ENCODE measurements at regions not wholly inside any gene's neighbourhood (a gene's known extent, or its start where the extent isn't known, plus 50 kb on each side); places are given as distances from the start of the nearest gene placed in this dataset.

- no peak for DNase-seq (ENCODE audit: low read depth)
These were observed 133.1 kb downstream of the KDR start for GRCh38 chr4:54992266-54992665.

DNA sequence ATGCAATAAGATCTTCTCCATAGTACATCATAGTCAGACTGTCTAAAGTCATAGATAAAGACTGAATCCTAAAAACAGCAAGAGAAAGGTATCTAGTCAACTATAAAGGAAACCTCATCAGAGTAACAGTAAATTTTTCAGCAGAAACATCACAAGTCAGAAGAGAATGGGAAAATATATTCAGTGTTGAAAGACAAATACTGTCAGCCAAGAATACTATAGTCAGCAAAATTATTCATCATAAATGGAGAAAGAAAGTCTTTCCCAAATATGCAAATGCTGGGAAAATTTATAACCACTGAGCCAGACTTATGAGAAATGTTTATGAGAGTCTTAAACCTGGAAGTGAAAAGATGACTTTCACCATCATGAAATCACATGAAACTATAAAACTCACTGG, 136.7 kb downstream of the KDR start:
- no peak for DNase-seq (ENCODE audit: low read depth)

- no peak for DNase-seq (ENCODE audit: low read depth)
These were observed 139.1 kb downstream of the KDR start for GRCh38 chr4:54986095-54986846.

DNA sequence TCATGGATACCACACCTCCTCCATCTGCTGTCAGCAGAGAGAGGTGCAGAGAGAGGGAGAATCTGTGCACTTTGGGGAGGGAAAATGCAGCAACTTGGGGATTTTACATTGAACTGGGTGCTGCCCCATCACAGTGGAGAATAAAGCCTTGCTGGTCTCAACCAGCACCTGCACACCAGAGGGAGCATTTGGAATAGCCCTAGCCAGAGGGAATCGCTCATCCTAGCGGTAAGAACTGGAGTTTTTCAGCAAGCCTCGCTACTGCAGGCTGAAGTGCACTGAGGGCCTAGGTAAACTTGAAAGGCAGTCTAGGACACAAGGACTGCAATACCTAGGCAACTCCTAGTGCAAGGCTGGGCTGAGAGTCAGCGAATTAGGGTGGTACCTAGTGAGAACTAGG, 148.7 kb downstream of the KDR start:
- no peak for DNase-seq (ENCODE audit: low read depth)

DNA sequence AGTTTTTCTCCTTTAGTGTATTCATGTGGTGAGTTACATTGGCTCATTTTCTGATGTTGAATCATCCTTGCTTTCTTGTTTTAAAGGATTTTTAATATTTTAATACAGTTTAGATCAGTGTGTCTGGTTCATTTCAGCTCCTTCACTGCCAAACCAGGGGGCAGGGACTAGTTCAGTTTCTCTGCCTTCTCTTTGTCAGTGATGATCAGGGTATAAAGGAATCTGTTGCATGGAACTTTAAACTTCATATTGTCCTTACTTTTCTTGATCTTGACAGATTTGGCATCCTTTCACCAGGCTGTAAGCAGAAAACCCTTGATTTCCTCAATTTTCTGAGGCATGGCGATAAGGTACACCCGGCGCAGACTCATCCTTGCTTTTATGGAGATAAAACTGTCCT, 149.4 kb downstream of the KDR start:
- DNase-seq (ENCODE audit: low read depth): no peak

GRCh38 chr4:54973784-54974183, 151.6 kb downstream of the KDR start:
- DNase-seq (ENCODE audit: low read depth): no peak

GRCh38 chr4:54971474-54971950, 153.9 kb downstream of the KDR start:
- DNase-seq (ENCODE audit: low read depth): peak; percentile 17

GRCh38 chr4:54967289-54967688, 158.1 kb downstream of the KDR start:
- DNase-seq (ENCODE audit: low read depth): no peak

GRCh38 chr4:54961357-54961975, 163.9 kb downstream of the KDR start:
- DNase-seq (ENCODE audit: low read depth): no peak

DNA sequence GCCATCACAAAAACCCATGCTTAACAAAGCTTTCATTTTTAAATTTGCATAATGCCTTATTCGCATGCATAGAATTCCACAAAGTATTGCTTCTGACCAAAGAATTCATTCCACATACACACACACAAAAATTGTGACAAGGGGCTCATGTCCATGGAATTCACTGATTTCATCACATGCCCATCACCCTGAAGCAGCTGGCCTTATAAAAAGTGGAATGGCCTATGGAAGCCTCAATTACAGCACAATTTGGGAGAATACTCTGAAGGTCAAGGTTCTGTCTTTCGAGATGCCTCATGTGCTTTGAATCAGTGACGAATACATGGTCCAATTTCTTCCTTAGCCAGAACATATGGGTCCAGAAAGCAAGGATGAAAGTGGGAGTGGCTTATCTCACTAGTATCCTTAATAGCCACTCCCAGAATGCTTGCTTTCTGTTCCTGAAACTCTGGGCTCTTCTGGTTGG, 165.7 kb downstream of the KDR start:
- no peak for DNase-seq (ENCODE audit: low read depth)

DNA sequence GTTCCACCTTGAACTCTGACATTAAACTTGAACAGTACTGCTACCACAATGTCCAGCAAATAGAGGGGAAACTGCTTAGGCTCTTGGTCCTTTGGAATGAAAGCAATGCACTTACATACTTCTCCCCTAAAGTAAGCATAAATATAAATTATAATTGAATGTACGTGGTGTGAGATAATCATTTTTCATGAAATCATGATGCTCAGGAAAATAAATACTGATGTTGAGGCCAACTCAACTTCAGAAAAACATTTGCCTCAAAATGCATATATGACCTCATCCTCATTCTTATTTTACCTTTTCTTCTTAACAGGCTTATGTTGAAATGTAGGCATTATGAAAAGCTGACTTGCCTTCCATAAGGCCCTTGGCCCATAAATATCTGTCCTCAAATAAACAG, 166.3 kb downstream of the KDR start:
- DNase-seq (ENCODE audit: low read depth): no peak

- DNase-seq (ENCODE audit: low read depth): no peak
These were observed 167.2 kb downstream of the KDR start for GRCh38 chr4:54958236-54958635.

DNA sequence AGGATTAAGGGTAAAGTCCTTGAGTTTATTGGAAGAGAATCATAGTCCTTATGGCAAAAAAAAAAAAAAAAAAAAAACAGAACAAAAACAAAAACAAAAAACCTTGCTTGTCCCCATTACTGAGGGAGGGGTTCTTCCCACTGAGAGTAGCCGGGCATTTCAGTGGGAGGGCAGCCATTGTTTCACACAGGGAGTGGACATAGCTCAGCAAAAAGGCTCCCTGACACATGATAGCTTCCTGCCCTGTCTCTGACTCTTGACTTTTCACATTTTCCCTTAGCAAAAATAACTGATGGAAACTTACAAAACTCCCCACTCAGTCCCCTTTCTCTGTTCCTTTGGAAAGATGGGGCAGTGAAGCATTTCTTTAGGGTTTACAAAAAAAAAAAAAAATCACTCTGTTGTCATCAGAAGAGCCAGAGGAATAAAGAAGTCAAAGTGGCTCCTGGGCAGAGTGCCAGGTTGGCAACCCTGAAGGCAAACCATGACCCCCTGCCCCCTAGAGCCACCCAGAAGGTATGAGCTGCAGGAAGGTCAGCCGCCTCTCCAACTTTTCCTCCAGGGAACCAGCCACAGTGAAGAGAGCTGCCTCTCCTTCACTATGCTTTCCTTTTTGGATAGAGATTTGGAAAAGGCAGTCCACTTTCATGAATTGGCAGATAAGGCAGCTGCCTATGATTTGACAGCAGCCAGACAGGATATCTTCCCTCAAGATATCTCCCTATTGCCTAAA, 170.6 kb downstream of the KDR start:
- no peak for DNase-seq (ENCODE audit: low read depth)

DNA sequence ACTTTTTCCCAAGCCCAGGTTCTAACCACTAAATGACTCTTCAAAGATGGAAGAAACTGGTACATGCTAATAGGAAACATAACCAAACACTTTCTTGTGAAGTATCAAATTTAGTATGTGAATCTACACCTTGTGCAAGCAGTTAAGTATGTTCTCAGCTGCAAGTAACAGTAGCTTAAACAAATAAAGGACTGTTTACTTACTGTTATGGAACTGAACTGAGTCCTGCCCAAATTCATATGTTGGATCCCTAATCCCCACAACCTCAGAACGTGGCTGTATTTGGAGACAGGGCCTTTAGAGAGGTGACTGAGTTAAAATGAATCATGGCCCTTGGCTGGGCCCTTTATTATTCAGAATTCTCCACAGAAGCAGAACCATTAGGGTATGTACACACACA, 178.7 kb downstream of the KDR start:
- no peak for DNase-seq (ENCODE audit: low read depth)

GRCh38 chr4:54945838-54946237, 179.6 kb downstream of the KDR start:
- no peak for DNase-seq (ENCODE audit: low read depth)

- DNase-seq (ENCODE audit: low read depth): no peak
These were observed 182.7 kb downstream of the KDR start for GRCh38 chr4:54942721-54943120.

DNA sequence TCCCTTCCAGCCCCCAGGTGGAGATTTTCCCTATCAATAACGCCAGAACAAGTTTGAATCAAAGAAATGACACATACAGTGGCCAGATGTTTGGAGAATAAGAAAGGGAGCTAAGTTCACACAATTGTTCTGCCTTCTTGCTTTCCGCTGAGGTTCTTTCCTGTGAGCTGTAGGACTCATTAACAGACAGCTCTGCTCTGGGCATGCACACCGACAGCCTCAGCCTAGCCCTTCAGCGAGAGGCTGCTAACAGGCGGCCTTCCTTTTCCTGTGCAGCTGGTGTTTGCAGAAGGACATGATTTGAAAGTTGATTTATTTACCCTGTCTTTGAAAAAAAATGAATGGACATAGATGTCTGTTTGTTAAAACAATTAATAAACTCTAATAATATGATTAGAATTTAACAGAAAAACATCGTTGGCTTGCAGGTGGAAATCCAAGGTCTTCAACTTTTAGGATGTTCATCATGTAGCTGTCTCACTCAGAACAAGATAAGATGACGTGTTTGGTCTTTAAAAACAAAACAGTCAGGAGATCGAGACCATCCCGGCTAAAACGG, 183.3 kb downstream of the KDR start:
- DNase-seq (ENCODE audit: low read depth): no peak

GRCh38 chr4:54940996-54941865, 184.2 kb downstream of the KDR start:
- no peak for DNase-seq (ENCODE audit: low read depth)

- no peak for DNase-seq (ENCODE audit: low read depth)
These were observed 187.9 kb downstream of the KDR start for GRCh38 chr4:54937501-54937900.

DNA sequence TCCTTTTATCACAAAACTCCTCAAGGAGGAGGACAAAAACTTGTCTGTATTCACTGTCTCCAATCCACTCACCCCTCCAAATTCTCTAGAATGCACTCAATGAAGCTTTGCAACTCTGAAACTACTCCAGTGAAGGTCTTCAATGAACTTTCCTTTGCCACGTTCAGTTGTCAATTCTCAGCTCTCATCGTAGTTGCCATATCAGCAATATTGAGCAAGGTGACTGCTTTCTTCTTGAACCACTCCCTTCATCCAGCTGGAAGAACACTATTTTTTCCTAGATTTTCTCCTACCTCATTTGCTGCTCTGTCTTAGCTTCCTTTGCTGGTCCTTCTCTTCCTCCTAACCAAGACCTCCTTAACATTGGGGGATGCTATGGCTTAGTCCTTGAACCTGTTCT, 191.8 kb downstream of the KDR start:
- DNase-seq (ENCODE audit: low read depth): no peak

DNA sequence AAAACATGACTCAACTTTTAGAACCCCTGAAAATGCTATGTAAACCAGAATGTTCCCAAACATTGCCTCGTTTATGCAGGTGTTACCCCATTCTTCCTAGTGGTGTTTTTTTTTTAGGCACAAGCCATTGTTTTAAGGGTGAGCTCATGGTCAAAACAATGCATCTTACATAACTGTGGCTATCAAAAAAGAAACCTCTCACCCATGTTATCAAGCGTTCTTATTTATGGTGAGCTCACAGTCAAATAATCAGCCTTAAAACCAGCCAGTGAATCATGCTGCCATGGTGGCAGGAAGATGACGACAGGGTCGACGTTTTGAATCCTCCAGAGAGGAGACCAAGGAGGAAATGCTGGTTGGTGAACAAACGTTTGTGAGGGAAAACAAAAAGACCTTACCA, 195.2 kb downstream of the KDR start:
- DNase-seq (ENCODE audit: low read depth): no peak
